NCI-H748 (cell line): ENCODE measurements at regions not wholly inside any gene's neighbourhood (a gene's known extent, or its start where the extent isn't known, plus 50 kb on each side); places are given as distances from the start of the nearest gene placed in this dataset.
"Not testable (repeated sequence)": the region's sequence is repeated elsewhere in the genome, so short reads cannot be mapped to it uniquely, and the experiment has no call there.

Experiments
- DNase-seq: peaks from one replicate; lab custom pipeline; 2025; ENCODE audit not compliant: unreplicated experiment; lab: John Stamatoyannopoulos, UW

DNA sequence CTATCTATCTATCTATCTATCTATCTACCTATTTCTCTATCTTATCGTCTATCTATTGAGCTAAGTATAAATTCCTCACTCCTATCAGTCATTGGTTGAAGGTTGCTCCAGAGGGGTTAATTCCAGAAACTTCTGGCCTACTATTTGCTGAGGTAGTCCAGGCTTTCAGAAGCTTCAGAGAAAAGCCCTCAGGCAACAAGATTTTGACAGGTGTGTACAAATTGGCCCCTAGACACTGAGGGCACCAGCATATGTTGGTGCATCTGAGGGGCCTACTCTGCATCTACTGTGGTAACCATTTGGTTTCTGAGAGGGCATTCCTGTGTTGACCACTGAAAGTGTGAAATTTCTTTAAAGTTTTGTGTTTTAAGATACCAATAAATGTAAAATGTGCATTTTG is 265.2 kb upstream of the B3GALT2 start:
- DNase-seq = no peak

DNA sequence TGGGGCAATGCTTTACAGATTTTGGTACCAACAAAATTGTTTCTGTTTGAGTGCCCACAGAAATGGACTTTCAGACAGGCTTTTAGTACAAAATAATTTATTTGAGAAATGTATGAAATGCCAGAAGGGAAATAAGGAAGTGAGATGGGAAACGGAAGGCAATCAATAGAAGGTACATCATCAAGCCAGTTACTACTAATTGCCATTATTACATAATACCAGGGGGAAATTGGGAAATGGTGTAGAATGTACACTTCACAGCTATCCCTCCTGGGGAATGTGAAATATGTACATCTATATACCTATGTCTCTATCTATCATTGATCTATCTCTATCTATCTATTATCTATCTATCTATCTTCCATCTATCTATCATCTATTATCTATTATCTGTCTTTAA is 264.6 kb upstream of the B3GALT2 start:
- no peak for DNase-seq

DNA sequence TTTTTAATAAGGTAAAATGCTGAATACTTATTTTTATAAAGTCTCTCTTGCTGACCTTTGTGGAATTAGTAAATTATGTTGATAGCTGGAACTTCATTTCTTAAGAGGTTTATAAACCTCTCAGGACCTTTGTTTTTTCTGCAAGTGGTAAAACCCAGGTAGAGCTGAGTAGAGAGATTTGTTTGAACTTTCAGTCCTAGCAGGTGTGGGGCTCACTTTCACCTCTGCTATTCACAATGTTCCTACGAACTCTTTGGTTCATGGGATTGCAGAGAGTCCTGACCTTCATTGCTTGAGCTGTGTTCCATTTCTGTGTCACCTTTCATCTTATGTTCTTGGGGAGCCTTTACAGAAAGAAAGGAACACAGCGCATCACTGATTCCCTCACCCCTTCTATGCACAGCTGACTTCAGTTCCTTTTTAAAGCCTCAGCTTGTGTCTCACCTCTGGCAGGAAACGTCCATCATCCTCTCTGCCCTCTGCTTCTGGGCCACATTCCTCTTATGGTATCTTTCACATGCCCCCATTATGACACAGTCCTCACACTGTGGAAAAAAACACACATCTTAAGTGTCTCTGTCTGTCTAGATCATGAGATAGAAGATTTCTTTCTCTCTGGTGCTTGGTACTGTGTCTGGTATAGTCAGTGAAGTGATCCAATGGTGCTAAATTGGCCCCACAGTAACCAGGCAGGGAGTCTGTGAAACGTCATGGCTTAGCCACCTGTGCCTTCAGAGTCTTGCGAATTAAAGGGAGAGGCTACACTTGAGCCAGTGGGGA is 262.5 kb upstream of the B3GALT2 start:
- DNase-seq = no peak

DNA sequence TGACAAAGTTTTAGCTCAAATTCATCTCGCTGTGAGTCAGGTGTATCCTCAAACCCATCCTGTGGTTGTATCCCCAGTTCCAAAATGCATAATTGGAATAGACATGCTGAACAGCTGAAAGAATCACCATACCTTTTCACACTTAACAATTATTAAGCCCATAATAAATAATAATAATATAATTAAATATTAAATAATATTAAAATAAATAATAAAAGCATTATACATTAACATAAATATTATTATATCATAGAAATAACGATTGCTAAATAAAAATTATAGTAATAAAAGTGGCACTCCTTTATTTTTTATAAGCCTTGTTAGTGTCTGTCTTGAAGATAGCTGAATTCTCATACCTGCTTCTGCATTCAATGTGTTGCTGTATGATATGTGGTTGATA is 257.5 kb upstream of the B3GALT2 start:
- DNase-seq = no peak

DNA sequence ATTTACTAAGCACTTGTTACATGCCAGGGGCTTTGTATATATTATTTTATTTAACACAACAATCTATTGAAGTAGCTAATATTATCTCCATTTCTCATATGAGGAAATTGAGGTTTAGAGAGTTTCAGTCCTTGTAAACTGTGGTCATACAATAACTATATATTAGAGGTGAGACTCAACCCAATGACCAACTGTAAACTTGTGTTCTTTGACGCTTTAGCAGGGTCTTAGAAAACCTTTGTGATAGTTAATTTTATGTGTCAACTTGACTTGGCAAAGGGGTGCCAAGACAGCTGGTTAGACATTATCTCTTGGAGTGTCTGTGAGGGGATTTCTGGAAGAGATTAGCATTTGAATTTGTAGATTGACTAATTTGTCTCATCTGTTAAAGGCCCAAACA is 252.4 kb upstream of the B3GALT2 start:
- DNase-seq = no peak

DNA sequence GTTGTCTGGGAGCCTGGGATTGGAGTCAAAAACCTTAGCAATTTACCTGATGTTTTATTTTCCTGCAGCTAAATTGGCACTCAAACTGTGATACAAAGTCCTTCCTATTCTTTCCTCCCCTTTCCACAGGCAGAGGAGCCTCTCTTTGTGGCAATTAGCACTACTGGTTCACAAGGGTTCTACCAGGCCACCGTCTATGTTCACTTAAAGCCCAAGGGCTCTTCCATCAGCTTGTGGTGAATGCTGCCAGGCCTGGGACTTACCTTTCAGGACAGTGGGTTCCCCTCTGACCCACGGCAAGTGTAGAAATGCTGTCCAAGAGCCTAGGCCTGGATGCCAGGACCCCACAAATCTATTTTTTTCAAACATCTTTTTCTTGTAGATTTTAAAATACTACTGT is 251.9 kb upstream of the B3GALT2 start:
- no peak for DNase-seq

DNA sequence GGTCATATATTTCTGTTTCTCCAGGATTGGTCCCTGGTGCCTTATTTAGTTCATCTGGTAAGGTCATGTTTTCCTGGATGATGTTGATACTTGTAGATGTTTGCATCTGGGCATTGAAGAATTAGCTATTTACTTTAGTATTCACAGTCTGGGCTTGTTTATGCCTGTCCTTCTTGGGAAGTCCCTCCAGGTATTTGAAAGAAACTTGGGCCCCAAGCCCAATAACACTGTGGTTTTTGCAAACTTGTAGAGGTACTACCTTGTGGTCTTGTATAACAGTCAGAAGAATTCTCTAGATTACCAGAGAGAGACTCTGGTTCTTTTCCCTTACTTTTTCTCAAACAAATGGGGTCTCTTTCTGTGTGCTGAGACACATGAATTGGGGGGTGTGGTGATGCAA is 251.4 kb upstream of the B3GALT2 start:
- DNase-seq = no peak

DNA sequence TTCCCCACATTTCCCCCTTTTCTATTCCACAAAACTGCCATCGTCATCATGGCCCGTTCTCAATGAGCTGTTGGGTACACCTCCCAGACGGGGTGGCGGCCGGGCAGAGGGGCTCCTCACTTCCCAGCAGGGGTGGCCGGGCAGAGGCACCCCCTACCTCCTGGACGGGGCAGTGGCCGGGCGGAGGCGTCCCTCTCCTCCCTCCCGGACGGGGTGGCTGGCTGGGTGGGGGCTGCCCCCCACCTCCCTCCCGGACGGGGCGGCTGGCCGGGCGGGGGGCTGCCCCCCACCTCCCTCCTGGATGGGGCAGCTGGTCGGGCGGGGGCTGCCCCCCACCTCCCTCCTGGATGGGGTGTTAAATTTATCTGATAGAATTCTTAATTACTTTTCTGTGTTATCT is 250.9 kb upstream of the B3GALT2 start:
- not testable (repeated sequence) for DNase-seq

DNA sequence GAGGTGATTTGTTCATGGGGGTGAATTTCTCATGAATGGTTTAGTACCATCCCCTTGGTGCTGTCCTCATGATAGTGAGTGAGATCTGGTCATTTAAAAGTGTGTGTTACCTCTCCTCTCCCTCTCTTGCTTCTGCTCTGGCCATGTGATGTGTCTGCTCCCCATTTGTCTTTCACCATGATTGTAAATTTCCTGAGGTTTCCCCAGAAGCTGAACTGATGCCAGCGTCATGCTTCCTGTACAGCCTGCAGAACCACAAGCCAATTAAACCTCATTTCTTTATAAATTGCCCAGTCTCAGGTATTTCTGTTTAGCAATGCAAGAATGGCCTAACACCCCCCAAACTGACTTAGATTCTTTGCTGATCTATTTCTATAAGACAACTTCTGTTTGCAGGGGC is 249.4 kb upstream of the B3GALT2 start:
- DNase-seq = no peak

DNA sequence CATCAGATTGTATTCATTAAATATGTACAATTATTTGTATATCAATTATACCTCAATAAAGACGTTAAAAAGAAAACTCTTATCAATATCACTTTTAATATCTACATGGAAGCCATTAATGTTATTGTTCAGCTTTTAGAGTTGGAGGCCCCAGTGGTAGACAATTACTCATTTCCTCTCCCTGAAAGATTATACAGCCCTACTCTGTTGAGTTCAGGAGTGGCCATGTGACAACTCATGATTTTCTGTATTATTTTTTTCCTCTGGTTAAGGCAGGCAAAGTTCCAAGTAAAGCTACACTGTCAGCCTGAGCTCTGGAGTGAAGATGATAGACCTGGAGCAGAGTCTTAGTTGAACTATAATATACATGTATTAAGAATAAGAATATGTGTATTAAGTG is 247.9 kb upstream of the B3GALT2 start:
- no peak for DNase-seq

DNA sequence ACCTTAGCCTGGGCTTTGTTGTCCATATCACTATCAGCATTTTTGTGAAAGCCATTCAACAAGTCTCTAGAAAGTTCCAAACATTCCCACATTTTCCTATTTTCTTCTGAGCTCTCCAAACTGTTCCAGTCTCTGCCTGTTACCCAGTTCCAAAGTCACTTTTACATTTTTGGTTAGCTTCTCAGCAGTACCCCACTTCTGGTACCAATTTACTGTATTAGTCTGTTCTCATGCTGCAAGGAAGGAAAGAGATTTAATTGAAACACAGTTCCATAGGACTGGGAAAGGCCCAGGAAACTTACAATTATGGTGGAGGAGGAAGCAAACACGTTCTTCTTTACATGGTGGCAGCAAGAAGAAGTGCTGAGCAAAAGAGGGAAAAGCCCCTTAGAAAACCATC is 247.2 kb upstream of the B3GALT2 start:
- DNase-seq = no peak

DNA sequence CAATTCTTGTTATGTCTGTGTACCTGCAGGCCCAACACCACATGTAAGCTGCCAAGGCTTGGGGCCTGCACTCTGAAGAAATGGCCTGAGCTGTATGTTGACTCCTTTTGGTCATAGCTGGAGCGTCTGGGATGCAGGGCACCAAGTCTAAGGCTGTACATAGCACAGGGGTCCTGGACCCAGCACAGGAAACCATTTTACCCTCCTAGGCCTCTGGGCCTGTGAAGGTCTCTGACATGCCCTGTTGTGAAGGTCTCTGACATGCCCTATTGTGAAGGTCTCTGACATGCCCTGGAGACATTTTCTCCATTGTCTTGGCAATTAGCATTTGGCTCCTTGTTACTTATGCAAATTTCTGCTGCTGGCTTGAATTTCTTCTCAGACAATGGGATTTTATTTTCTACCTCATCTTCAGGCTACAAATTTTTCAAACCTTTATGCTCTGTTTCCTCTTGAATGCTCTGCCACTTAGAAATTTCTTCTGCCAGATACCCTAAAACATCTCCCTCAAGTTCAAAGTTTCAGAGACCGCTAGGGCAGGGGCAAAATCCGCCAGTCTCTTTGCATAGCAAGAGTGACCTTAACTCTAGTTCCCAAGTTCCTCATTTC is 246.7 kb upstream of the B3GALT2 start:
- no peak for DNase-seq

DNA sequence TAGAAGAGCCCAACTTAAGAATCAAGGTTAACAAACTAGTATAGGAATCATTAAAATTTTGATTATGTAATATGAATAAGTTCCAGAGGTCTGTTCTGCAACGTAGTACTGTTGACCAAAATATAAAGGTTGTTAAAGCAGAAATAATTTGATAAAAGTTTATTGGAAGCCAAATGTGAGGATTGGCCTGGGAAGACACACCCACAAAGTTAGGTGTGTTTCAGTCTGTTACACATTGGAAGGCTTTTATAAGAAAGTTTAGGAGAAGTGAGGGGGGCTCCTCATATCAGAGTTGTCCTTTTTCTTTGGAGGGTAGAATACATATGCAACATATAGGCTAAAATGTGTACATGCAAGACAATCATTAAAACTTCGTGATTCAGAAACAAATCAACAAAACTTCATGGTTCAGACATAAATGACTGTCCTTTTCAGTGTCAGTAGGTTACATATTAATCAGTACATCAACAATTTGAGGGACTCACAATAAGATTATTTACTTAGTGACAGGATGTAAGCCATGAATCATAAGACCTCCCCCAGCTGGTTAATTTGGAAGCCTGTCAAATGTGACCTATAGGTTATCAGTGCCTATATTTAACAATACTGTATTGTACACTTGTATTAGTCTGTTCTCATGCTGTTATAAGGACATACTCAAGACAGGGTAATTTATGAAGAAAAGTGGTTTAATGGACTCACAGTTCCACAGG is 245.0 kb upstream of the B3GALT2 start:
- no peak for DNase-seq

DNA sequence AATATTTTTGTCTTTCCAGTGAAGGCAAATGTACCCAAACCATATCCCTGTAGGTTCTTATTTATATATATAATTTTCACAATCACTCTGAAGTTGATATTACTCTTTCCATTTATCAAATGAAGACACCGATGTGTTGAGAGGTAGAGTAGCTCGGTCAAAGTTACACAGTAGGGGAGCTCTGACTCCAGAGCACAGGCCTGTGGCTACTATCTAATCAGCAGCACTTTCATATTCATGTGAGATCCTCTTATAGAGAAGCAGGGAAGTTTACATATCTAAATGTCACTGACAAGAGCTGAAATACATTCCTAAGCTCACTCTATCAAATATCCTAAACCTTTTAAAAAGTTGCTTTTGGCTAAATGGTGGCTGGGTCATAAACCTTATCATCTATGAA is 241.1 kb upstream of the B3GALT2 start:
- no peak for DNase-seq

DNA sequence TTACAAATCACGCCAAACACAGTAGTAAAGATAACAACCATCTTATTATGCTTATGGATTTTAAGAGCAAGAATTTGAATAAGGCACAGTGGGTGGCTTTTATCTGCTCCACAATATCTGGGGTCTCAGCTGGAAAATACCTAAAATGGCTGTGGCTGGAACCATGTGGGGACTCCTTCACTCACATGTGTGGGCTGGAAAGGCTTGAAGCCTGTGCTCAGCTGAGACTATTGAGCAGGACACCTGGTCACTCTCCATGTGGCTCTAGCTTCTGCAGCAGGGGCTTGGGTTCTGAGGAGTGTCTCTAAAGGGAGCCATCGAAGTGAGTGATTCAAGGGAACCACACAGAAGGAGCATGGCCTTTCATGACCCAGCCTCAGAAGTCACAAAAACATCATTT is 239.6 kb upstream of the B3GALT2 start:
- DNase-seq = no peak

DNA sequence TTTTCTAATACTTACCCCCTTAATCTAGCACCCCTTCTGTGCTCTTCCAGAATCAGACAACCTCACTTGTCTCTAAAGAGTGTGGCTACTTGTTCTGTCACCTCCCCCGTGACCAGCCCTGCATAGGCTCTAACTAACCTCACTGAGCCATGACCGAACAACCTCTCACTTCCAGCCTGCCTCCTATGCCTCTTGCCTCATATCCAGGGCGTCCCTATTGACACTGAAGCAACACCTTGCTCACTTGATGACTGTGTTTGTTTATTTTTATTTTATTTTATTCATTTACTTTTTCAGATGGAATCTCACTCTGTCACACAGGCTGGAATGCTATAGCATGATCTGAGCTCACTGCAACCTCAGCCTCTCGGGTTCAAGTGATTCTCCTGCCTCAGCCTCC is 235.1 kb upstream of the B3GALT2 start:
- no peak for DNase-seq

DNA sequence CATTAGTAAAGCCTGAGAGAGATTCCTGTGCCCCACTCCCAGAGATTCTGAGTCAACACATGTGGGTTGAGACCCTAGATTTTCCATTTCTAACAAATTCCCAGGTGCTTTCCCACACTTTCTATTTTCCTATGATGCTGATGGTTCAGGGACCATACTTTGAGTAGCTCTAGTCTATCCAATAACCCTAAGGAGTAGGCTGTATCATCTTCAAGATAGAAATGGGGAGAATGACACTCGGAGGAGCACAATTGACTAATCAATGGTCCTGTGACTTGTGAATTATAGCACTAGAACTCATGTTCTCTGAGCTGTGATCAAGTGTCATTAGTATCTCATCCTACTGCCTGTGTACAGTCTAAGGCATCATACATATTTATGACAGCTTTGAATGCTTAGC is 232.9 kb upstream of the B3GALT2 start:
- no peak for DNase-seq

DNA sequence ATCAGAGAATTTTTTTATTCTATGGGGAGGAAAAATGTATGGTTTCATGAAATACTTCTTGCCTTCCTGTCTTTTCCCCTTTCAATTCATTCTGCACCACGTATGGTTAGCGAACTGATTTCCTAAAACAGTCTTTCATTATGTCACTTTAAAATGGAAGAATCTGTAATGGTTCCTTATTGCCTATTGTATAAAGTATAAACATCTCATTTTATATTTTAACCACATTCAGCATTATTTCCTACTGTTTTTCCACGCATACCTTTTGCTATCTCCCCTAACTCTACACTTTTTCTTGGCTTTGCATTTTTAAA is 232.3 kb upstream of the B3GALT2 start:
- DNase-seq = no peak

DNA sequence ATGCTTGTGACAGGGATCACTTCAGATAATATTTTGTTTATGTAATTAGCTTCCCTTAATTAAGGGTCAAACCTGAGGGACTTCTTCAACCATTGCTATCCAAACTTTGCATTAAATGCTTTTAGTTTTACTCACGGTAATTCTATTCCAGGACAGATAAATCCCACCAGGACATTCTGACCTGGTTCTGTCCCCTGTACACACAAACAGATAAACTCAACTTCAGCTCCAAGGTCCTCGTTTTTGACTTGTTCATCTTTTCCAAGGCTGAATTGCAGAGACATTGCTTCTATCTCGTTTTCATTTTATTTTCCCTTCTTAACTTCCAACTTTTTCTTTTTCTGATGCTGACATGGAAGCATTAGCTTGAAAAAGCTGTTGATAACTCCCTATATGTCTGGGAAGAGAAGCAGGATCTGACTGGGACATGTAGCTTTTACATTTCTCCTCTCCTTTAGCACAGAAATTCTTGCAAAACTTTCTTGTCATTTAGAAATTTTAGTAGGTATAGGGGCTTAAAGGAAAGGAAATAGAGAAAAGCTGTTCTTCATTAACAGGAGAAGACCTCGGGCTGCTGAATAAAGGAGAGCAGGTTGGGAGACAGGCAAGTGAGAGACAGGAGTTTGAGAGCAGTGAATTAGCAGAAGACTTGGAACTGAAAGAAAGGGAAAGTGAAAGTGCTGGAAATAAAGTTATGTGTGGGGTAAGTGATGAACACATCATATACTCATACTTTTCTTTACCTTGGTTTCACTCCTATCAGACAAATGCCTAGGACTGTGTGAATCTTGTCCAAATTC is 231.7 kb upstream of the B3GALT2 start:
- no peak for DNase-seq

DNA sequence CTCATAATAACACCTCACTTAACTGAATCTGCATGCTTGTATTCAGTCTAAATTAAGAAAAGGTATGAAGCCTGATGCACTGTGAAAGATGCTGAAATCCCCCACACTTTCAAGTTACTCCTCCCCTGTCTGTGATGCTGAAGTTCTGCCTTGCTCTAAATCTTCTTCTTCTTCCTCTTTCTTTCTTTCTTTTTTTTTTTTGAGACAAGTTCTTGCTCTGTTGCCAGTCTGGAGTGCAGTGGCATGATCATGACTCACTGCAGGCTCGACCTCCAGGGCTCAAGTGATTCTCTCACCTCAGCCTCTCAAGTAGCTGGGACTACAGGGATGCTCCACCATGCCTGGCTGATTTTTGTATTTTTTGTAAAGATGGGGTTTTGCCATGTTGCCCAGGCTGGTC is 231.0 kb upstream of the B3GALT2 start:
- DNase-seq = no peak

DNA sequence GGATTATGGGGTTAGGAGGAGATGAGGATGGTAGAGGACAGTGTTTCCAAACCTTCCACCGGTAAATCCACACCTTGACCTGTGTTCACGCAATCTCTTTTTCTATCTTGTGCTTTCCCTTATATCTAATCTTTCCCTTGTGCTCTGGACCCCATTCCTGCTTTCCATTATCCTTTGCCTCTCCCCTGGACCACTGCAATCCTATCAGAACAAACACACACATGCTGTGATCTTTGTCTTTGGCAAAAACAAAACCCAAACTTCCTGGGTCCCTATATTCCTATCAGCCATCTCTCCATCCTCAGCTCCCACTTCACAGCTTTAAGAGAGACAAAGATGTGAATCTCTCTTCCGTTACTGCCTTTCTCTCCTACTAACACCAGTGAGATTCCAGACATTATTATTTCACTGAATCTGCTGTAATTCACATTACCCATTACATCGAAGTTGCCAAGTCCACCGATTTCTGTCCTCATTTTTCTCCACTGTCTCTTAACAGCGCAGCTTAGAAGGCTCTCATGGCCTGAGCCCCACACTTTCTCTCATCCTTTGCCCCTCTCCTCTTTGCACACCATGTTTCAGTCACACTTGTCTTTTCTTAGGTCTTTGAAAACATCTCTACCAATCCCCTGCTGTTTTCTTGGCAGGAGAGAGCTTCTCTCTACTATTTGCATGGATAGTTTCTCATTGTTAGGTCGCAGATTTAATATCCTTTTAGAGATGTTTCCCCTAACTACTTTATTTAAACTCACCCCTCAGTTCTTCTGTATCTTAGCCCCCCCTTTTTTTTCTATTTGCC is 230.0 kb upstream of the B3GALT2 start:
- DNase-seq = no peak
